Panc1 (cell line): ENCODE measurements at regions not wholly inside any gene's neighbourhood (a gene's known extent, or its start where the extent isn't known, plus 50 kb on each side); places are given as distances from the start of the nearest gene placed in this dataset.
"Not testable (repeated sequence)": the region's sequence is repeated elsewhere in the genome, so short reads cannot be mapped to it uniquely, and the experiment has no call there.

Experiments
- CTCF ChIP-seq: fragments of 450-650 bp; IDR thresholded peaks from 2 replicates; pipeline ENCODE4 v1.5.1; 2017; ENCODE audit warnings: mild to moderate bottlenecking
- POLR2AphosphoS5 ChIP-seq: IDR thresholded peaks from 2 replicates; pipeline ENCODE4 v1.6.1; 2012; ENCODE audit warnings: mild to moderate bottlenecking, low read depth, low read length, moderate library complexity
- REST ChIP-seq, 2 experiments: IDR thresholded peaks; 2 replicates each; pipeline ENCODE4 v1.6.1; 2011 to 2012; ENCODE audit warnings: low read depth in 2 of 2, control low read depth in 1 of 2, low read length in 1 of 2, mild to moderate bottlenecking in 1 of 2, moderate library complexity in 1 of 2; ENCODE audit not compliant: insufficient read depth in 1 of 2

GRCh38 chr12:9468998-9469397 lies 138.7 kb downstream of the KLRB1 start:
- peak; percentile 43 for TF ChIP-seq CTCF
- TF ChIP-seq REST (IDR thresholded peaks at IDR 0.05; ENCODE audit: insufficient read depth in 1 of 2, low read depth in 2 of 2, low read length in 1 of 2); POLR2AphosphoS5: not testable (repeated sequence)
